SK-N-SH (cell line): ENCODE measurements at regions not wholly inside any gene's neighbourhood (a gene's known extent, or its start where the extent isn't known, plus 50 kb on each side); places are given as distances from the start of the nearest gene placed in this dataset.

Experiments
- EP300 ChIP-seq, 2 experiments: IDR thresholded peaks; 2 replicates each; pipeline versions ENCODE4 v1.4.0 to v1.6.1; 2012; ENCODE audit warnings: borderline replicate concordance in 1 of 2, low read depth in 1 of 2, low read length in 1 of 2
- FOXM1 ChIP-seq: IDR thresholded peaks from 2 replicates; pipeline ENCODE4 v1.4.0; 2012; ENCODE audit warnings: low read depth, mild to moderate bottlenecking
- GABPA ChIP-seq: IDR thresholded peaks from 2 replicates; pipeline ENCODE4 v1.4.0; 2012; ENCODE audit warnings: low read depth, mild to moderate bottlenecking
- SIN3A ChIP-seq: IDR thresholded peaks from 2 replicates; pipeline ENCODE4 v1.6.1; 2012; ENCODE audit warnings: low read depth, mild to moderate bottlenecking, low read length, moderate library complexity, borderline replicate concordance
- SMC3 ChIP-seq: IDR thresholded peaks from 2 replicates; pipeline ENCODE4 v1.6.1; 2012; ENCODE audit warnings: low read depth, low read length, improper control_type of control experiment
- TF ChIP-seq, protein P1 (sequence below): fragments of 150-350 bp; IDR thresholded peaks from 2 replicates; pipeline ENCODE4 v1.6.1; 2017; ENCODE audit warnings: antibody characterized with exemption, low read length, low read depth, borderline replicate concordance
- TF ChIP-seq, protein P2 (sequence below): IDR thresholded peaks from 2 replicates; pipeline ENCODE4 v1.6.1; 2012; ENCODE audit warnings: mild to moderate bottlenecking, low read depth, low read length, moderate library complexity
- TF ChIP-seq, protein P3 (sequence below): fragments of 200-600 bp; sonication (generic); IDR thresholded peaks from 2 replicates; pipeline ENCODE4 v1.6.1; 2017; ENCODE audit warnings: antibody characterized with exemption, mild to moderate bottlenecking, moderate library complexity
- TF ChIP-seq, protein P4 (sequence below): IDR thresholded peaks from 2 replicates; pipeline ENCODE4 v1.4.0; 2012; ENCODE audit warnings: low read depth

DNA sequence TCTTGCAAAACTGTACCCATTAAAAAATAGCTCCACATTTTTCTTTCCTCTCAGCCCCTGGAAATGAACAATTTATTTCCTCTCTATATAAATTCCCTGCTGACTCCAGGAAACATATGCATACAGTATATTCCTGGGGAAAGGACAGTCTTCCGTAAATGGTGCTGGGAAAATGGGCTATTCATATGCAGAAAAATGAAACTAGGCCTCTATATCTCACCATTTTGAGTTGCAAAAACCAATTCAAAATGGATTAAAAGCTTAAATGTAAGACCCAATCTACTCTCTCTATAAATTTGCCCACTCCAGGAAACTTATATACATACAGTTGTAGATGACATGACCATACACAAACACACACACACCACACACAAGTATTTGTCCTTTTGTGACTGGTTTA, 85.9 kb upstream of the GPR149 start:
- TF ChIP-seq, protein P1, sequence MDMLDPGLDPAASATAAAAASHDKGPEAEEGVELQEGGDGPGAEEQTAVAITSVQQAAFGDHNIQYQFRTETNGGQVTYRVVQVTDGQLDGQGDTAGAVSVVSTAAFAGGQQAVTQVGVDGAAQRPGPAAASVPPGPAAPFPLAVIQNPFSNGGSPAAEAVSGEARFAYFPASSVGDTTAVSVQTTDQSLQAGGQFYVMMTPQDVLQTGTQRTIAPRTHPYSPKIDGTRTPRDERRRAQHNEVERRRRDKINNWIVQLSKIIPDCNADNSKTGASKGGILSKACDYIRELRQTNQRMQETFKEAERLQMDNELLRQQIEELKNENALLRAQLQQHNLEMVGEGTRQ = no peak
- TF ChIP-seq, protein P2, sequence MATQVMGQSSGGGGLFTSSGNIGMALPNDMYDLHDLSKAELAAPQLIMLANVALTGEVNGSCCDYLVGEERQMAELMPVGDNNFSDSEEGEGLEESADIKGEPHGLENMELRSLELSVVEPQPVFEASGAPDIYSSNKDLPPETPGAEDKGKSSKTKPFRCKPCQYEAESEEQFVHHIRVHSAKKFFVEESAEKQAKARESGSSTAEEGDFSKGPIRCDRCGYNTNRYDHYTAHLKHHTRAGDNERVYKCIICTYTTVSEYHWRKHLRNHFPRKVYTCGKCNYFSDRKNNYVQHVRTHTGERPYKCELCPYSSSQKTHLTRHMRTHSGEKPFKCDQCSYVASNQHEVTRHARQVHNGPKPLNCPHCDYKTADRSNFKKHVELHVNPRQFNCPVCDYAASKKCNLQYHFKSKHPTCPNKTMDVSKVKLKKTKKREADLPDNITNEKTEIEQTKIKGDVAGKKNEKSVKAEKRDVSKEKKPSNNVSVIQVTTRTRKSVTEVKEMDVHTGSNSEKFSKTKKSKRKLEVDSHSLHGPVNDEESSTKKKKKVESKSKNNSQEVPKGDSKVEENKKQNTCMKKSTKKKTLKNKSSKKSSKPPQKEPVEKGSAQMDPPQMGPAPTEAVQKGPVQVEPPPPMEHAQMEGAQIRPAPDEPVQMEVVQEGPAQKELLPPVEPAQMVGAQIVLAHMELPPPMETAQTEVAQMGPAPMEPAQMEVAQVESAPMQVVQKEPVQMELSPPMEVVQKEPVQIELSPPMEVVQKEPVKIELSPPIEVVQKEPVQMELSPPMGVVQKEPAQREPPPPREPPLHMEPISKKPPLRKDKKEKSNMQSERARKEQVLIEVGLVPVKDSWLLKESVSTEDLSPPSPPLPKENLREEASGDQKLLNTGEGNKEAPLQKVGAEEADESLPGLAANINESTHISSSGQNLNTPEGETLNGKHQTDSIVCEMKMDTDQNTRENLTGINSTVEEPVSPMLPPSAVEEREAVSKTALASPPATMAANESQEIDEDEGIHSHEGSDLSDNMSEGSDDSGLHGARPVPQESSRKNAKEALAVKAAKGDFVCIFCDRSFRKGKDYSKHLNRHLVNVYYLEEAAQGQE = no peak
- TF ChIP-seq, protein P3, sequence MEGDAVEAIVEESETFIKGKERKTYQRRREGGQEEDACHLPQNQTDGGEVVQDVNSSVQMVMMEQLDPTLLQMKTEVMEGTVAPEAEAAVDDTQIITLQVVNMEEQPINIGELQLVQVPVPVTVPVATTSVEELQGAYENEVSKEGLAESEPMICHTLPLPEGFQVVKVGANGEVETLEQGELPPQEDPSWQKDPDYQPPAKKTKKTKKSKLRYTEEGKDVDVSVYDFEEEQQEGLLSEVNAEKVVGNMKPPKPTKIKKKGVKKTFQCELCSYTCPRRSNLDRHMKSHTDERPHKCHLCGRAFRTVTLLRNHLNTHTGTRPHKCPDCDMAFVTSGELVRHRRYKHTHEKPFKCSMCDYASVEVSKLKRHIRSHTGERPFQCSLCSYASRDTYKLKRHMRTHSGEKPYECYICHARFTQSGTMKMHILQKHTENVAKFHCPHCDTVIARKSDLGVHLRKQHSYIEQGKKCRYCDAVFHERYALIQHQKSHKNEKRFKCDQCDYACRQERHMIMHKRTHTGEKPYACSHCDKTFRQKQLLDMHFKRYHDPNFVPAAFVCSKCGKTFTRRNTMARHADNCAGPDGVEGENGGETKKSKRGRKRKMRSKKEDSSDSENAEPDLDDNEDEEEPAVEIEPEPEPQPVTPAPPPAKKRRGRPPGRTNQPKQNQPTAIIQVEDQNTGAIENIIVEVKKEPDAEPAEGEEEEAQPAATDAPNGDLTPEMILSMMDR = no peak
- TF ChIP-seq SMC3 (no peak), GABPA (no peak), SIN3A (no peak), EP300 (IDR thresholded peaks at IDR 0.05; ENCODE audit: borderline replicate concordance in 1 of 2, low read depth in 1 of 2, low read length in 1 of 2) (no peak), FOXM1 (no peak)
- TF ChIP-seq, protein P4, sequence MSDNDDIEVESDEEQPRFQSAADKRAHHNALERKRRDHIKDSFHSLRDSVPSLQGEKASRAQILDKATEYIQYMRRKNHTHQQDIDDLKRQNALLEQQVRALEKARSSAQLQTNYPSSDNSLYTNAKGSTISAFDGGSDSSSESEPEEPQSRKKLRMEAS = no peak
